Ovary (tissue), 7 donors: ENCODE measurements at regions not wholly inside any gene's neighbourhood (a gene's known extent, or its start where the extent isn't known, plus 50 kb on each side); places are given as distances from the start of the nearest gene placed in this dataset.

Experiments
- DNase-seq, 5 donors: peaks; one replicate each; pipeline ENCODE4 v3.0.0-alpha.2; 2019 to 2020
- H3K27ac ChIP-seq, 2 donors: fragments of 200-600 bp; one replicate each; pipeline versions ENCODE4 v1.5.1 to v1.8.0; 2019 to 2022
- H3K27me3 ChIP-seq: fragments of 200-600 bp; one replicate; pipeline ENCODE4 v1.8.0; 2022
- H3K36me3 ChIP-seq: fragments of 200-600 bp; sonication (generic); one replicate; pipeline ENCODE4 v1.5.1; 2019
- H3K4me1 ChIP-seq: one replicate; pipeline ENCODE4 v1.8.1; 2013; ENCODE audit warnings: mild to moderate bottlenecking, moderate library complexity; ENCODE audit not compliant: insufficient read depth
- H3K4me3 ChIP-seq: fragments of 200-600 bp; sonication (generic); one replicate; pipeline ENCODE4 v1.5.1; 2017
- H3K9me3 ChIP-seq, 2 donors: fragments of 200-600 bp in 1 of 2; sonication (generic) in 1 of 2; one replicate each; pipeline versions ENCODE4 v1.5.1 to v1.8.1; 2013 to 2019; ENCODE audit warnings: mild to moderate bottlenecking in 1 of 2, moderate library complexity in 1 of 2
- CTCF ChIP-seq, 3 donors: fragments of 450-650 bp in 2 of 3; fragments of 200-600 bp in 1 of 3; IDR thresholded peaks; one replicate each; pipeline versions ENCODE4 v1.5.1 to v1.8.0; 2016 to 2022; ENCODE audit warnings: antibody characterized with exemption in 3 of 3, mild to moderate bottlenecking in 1 of 3
- EP300 ChIP-seq: sonication (generic); formaldehyde crosslinking; IDR thresholded peaks from one replicate; pipeline ENCODE4 v1.6.1; 2017; ENCODE audit warnings: antibody characterized with exemption
- POLR2A ChIP-seq: fragments of 450-650 bp; IDR thresholded peaks from one replicate; pipeline ENCODE4 v1.6.1; 2017; ENCODE audit warnings: antibody characterized with exemption, mild to moderate bottlenecking, moderate library complexity
- WGBS, 3 donors: extraction: QIAGEN DNeasy Blood & Tissue Kit in 1 of 3; methylation state at CpG; one replicate each; pipeline versions ENCODE4 v1.1.5 to v1.1.7; 2013 to 2017; 5-methylcytosine and 5-hydroxymethylcytosine counted together
- intact Hi-C, 4 donors: fragments of 100-400 bp; cut with DNase I; formaldehyde crosslinking; loops; one replicate each; pipeline versions ENCODE4 v1.11.0 to v1.15.1; 2022 to 2023
- donor health status: DM: no; HTN: no; CAD: no; lungs with moderate emphysema.
- donor health status: DM: no; HTN: no; CAD: no.
- donor health status: Bipolar disorder and iron deficiency.
- donor health status: DM: no; HTN: no; CAD: no.
- donor health status: DM: yes; HTN: yes; CAD: no.

- Histone ChIP-seq H3K4me1 (peaks cover 2% of the 10 kb centered on the region), H3K36me3 (no peaks in the 10 kb centered on the region), H3K27me3 (no peaks in the 10 kb centered on the region), H3K27ac (no peak overlapping the region), H3K4me3 (no peak overlapping the region), H3K9me3 (no peaks in the 10 kb centered on the region)
- TF ChIP-seq EP300 (no peak), CTCF (IDR thresholded peaks at IDR 0.05) (no peak), POLR2A (no peak)
- intact Hi-C loops, result no loop called here
- no peak for DNase-seq
- 50 to 59% (median 55%) methylated on average over 6 of the region's 6 CpGs for WGBS, 3 donors
Measured at GRCh38 chr6:144411531-144412165, 126.5 kb downstream of the UTRN start.

- 71 to 81% (median 77%) methylated on average over 4 of the region's 4 CpGs for WGBS, 3 donors
- H3K4me1 ChIP-seq, result no peaks in the 10 kb centered on the region
- no peaks in the 10 kb centered on the region for H3K27me3 ChIP-seq
- TF ChIP-seq EP300 (no peak), POLR2A (no peak), CTCF (IDR thresholded peaks at IDR 0.05) (no peak)
- no peaks in the 10 kb centered on the region for H3K9me3 ChIP-seq
- intact Hi-C loops, result no loop called here
- H3K36me3 ChIP-seq, result no peaks in the 10 kb centered on the region
- no peak overlapping the region for H3K4me3 ChIP-seq
- H3K27ac ChIP-seq, result no peak overlapping the region
- no peak for DNase-seq
Measured at GRCh38 chr6:144413418-144413817, 128.3 kb downstream of the UTRN start.

- Histone ChIP-seq H3K4me3 (no peak overlapping the region), H3K4me1 (no peaks in the 10 kb centered on the region), H3K36me3 (no peaks in the 10 kb centered on the region), H3K27ac (no peak overlapping the region), H3K9me3 (no peaks in the 10 kb centered on the region), H3K27me3 (no peaks in the 10 kb centered on the region)
- WGBS, 3 donors, result 85 to 97% (median 92%) methylated on average over 3 of the region's 3 CpGs
- DNase-seq, result no peak
- no peak for TF ChIP-seq CTCF (IDR thresholded peaks at IDR 0.05)
- no peak for TF ChIP-seq POLR2A
- TF ChIP-seq EP300, result no peak
- intact Hi-C loops, result no loop called here
Measured at GRCh38 chr6:144415014-144415413, 129.9 kb downstream of the UTRN start.

GRCh38 chr6:144415835-144416237 is 130.7 kb downstream of the UTRN start:
- no peak for DNase-seq
- Histone ChIP-seq H3K4me1 (no peaks in the 10 kb centered on the region), H3K9me3 (no peaks in the 10 kb centered on the region), H3K27ac (no peak overlapping the region), H3K27me3 (no peaks in the 10 kb centered on the region), H3K4me3 (no peak overlapping the region), H3K36me3 (no peaks in the 10 kb centered on the region)
- WGBS, 3 donors, result 78 to 93% (median 91%) methylated on average over 2 of the region's 2 CpGs
- intact Hi-C loops, result no loop called here
- TF ChIP-seq CTCF (IDR thresholded peaks at IDR 0.05) (no peak), POLR2A (no peak), EP300 (no peak)
